Esophagus muscularis mucosa (tissue), 4 donors: ENCODE measurements at regions not wholly inside any gene's neighbourhood (a gene's known extent, or its start where the extent isn't known, plus 50 kb on each side); places are given as distances from the start of the nearest gene placed in this dataset.

Source experiments
- DNase-seq: peaks from one replicate; pipeline ENCODE4 v3.0.0-alpha.2; 2017; ENCODE audit errors: extremely low spot score
- H3K27ac ChIP-seq, 4 donors: fragments of 200-600 bp; sonication (generic); replicated peaks in 1 of 4; 1 replicate in 3 of 4; 2 replicates in 1 of 4; pipeline ENCODE4 v1.5.1; 2016 to 2019; ENCODE audit warnings: mild to moderate bottlenecking in 1 of 4
- H3K27me3 ChIP-seq, 4 donors: fragments of 200-600 bp; sonication (generic); one replicate each; pipeline versions ENCODE4 v1.5.1 to v1.6.0; 2016 to 2019
- H3K36me3 ChIP-seq, 4 donors: fragments of 200-600 bp; sonication (generic); one replicate each; pipeline ENCODE4 v1.5.1; 2016 to 2019
- H3K4me1 ChIP-seq, 4 donors: fragments of 200-600 bp; sonication (generic); one replicate each; pipeline ENCODE4 v1.5.1; 2016 to 2019
- H3K4me3 ChIP-seq, 4 donors: fragments of 200-600 bp; sonication (generic); 1 replicate in 2 of 4; 2 replicates in 2 of 4; pipeline ENCODE4 v1.5.1; 2016 to 2019; ENCODE audit warnings: mild to moderate bottlenecking in 4 of 4, moderate library complexity in 1 of 4
- H3K9me3 ChIP-seq, 4 donors: fragments of 200-600 bp; sonication (generic); 1 replicate in 3 of 4; 2 replicates in 1 of 4; pipeline ENCODE4 v1.5.1; 2016 to 2019
- CTCF ChIP-seq, 3 experiments: fragments of 200-600 bp in 2 of 3; fragments of 450-650 bp in 1 of 3; sonication (generic) in 2 of 3; IDR thresholded peaks; one replicate each; pipeline ENCODE4 v1.5.1; 2017 to 2019; ENCODE audit warnings: antibody characterized with exemption in 3 of 3, mild to moderate bottlenecking in 2 of 3, moderate library complexity in 1 of 3
- EP300 ChIP-seq: sonication (generic); formaldehyde crosslinking; IDR thresholded peaks from one replicate; pipeline ENCODE4 v1.6.1; 2017; ENCODE audit warnings: antibody characterized with exemption
- POLR2A ChIP-seq: fragments of 450-650 bp; IDR thresholded peaks from one replicate; pipeline ENCODE4 v1.6.1; 2017; ENCODE audit warnings: antibody characterized with exemption, moderate library complexity, mild to moderate bottlenecking, low read depth
- POLR2AphosphoS5 ChIP-seq, 2 donors: sonication (generic); formaldehyde crosslinking; IDR thresholded peaks; one replicate each; pipeline ENCODE4 v1.6.1; 2017; ENCODE audit warnings: antibody characterized with exemption in 2 of 2
- WGBS: methylation state at CpG from one replicate; pipeline ENCODE4 v1.1.5; 2018; 5-methylcytosine and 5-hydroxymethylcytosine counted together
- intact Hi-C: fragments of 100-400 bp; cut with DNase I; formaldehyde crosslinking; loops from one replicate; pipeline ENCODE4 v1.15.1; 2023

- 77% methylated on average over 15 of the region's 16 CpGs for WGBS
- Histone ChIP-seq H3K27me3 (peaks cover 0 to 4% (median 0%) of the 10 kb centered on the region in 4 donors), H3K4me1 (no peaks in the 10 kb centered on the region), H3K27ac (no peak overlapping the region), H3K36me3 (no peaks in the 10 kb centered on the region), H3K9me3 (no peaks in the 10 kb centered on the region), H3K4me3 (no peak overlapping the region)
- no peak for TF ChIP-seq POLR2A
- TF ChIP-seq CTCF (IDR thresholded peaks at IDR 0.05) = no peak
- TF ChIP-seq EP300 = no peak
- TF ChIP-seq POLR2AphosphoS5 (IDR thresholded peaks at IDR 0.05) = no peak
- intact Hi-C loops = no loop called here
- DNase-seq = no peak
Observed at GRCh38 chr2:128544321-128545037, 225.8 kb upstream of the HS6ST1 start.

- TF ChIP-seq POLR2AphosphoS5 (IDR thresholded peaks at IDR 0.05) (no peak), POLR2A (no peak), EP300 (no peak), CTCF (IDR thresholded peaks at IDR 0.05) (no peak)
- H3K36me3 ChIP-seq = no peaks in the 10 kb centered on the region
- no peaks in the 10 kb centered on the region for H3K9me3 ChIP-seq
- 96% methylated on average over 5 of the region's 5 CpGs for WGBS
- intact Hi-C loops = no loop called here
- no peak overlapping the region for H3K4me3 ChIP-seq
- no peak overlapping the region for H3K27ac ChIP-seq
- no peak for DNase-seq
- H3K27me3 ChIP-seq = no peaks in the 10 kb centered on the region
- H3K4me1 ChIP-seq = no peaks in the 10 kb centered on the region
Observed at GRCh38 chr2:128545085-128545484, 226.4 kb upstream of the HS6ST1 start.

- H3K27me3 ChIP-seq = no peaks in the 10 kb centered on the region
- H3K4me3 ChIP-seq = no peak overlapping the region
- WGBS = 96% methylated on average over 7 of the region's 7 CpGs
- intact Hi-C loops = no loop called here
- H3K27ac ChIP-seq = no peak overlapping the region
- H3K9me3 ChIP-seq = no peaks in the 10 kb centered on the region
- TF ChIP-seq EP300 (no peak), POLR2A (no peak), POLR2AphosphoS5 (IDR thresholded peaks at IDR 0.05) (no peak), CTCF (IDR thresholded peaks at IDR 0.05) (no peak)
- no peaks in the 10 kb centered on the region for H3K36me3 ChIP-seq
- DNase-seq = no peak
- H3K4me1 ChIP-seq = no peaks in the 10 kb centered on the region
Observed at GRCh38 chr2:128545829-128546228, 227.2 kb upstream of the HS6ST1 start.

- intact Hi-C loops = no loop called here
- H3K9me3 ChIP-seq = no peaks in the 10 kb centered on the region
- no peaks in the 10 kb centered on the region for H3K4me1 ChIP-seq
- H3K36me3 ChIP-seq = no peaks in the 10 kb centered on the region
- H3K27me3 ChIP-seq = no peaks in the 10 kb centered on the region
- no peak for DNase-seq
- no peak overlapping the region for H3K4me3 ChIP-seq
- H3K27ac ChIP-seq = no peak overlapping the region
- 72% methylated on average over 3 of the region's 3 CpGs for WGBS
- TF ChIP-seq POLR2A (no peak), POLR2AphosphoS5 (IDR thresholded peaks at IDR 0.05) (no peak), EP300 (no peak), CTCF (IDR thresholded peaks at IDR 0.05) (no peak)
Observed at GRCh38 chr2:128547667-128548066, 229.0 kb upstream of the HS6ST1 start.

- H3K36me3 ChIP-seq = no peaks in the 10 kb centered on the region
- no peaks in the 10 kb centered on the region for H3K9me3 ChIP-seq
- H3K4me1 ChIP-seq = no peaks in the 10 kb centered on the region
- WGBS = 94% methylated on average over 8 of the region's 9 CpGs
- no peaks in the 10 kb centered on the region for H3K27me3 ChIP-seq
- no peak overlapping the region for H3K4me3 ChIP-seq
- TF ChIP-seq CTCF (IDR thresholded peaks at IDR 0.05) (no peak), EP300 (no peak), POLR2AphosphoS5 (IDR thresholded peaks at IDR 0.05) (no peak), POLR2A (no peak)
- intact Hi-C loops = no loop called here
- no peak overlapping the region for H3K27ac ChIP-seq
- DNase-seq = no peak
Observed at GRCh38 chr2:128548461-128548891, 229.8 kb upstream of the HS6ST1 start.
